ENCODE measurements at regions not wholly inside any gene's neighbourhood (a gene's known extent, or its start where the extent isn't known, plus 50 kb on each side); places are given as distances from the start of the nearest gene placed in this dataset.

- Mint-ChIP-seq H3K9me3 (no peaks in the 10 kb centered on the region), H3K27ac (no peak overlapping the region), H3K4me3 (no peak overlapping the region), H3K4me1 (no peaks in the 10 kb centered on the region), H3K36me3 (ENCODE audit: low read depth) (no peaks in the 10 kb centered on the region), H3K27me3 (no peaks in the 10 kb centered on the region)
- intact Hi-C loops (cut with micrococcal nuclease) = no loop called here
- no peak for DNase-seq
Observed at GRCh38 chr2:41409328-41409727, 638.5 kb upstream of the PKDCC start.

- intact Hi-C loops (cut with micrococcal nuclease) = loop anchor here (5.0 kb wide), 1 partner anchor 287 kb away; no protein-coding TSS in a partner anchor
- H3K9me3 Mint-ChIP-seq = no peaks in the 10 kb centered on the region
- no peak overlapping the region for H3K4me3 Mint-ChIP-seq
- H3K27me3 Mint-ChIP-seq = no peaks in the 10 kb centered on the region
- DNase-seq = no peak
- H3K36me3 Mint-ChIP-seq (ENCODE audit: low read depth) = no peaks in the 10 kb centered on the region
- no peaks in the 10 kb centered on the region for H3K4me1 Mint-ChIP-seq
- no peak overlapping the region for H3K27ac Mint-ChIP-seq
Observed at GRCh38 chr2:41410011-41410410, 637.8 kb upstream of the PKDCC start.

GRCh38 chr2:41413813-41414485, 633.9 kb upstream of the PKDCC start:
- Mint-ChIP-seq H3K27me3 (peaks cover 2% of the 10 kb centered on the region), H3K27ac (no peak overlapping the region), H3K36me3 (ENCODE audit: low read depth) (no peaks in the 10 kb centered on the region), H3K9me3 (no peaks in the 10 kb centered on the region), H3K4me1 (no peaks in the 10 kb centered on the region), H3K4me3 (no peak overlapping the region)
- intact Hi-C loops (cut with micrococcal nuclease) = loop anchor here (5.0 kb wide), 1 partner anchor 283 kb away; no protein-coding TSS in a partner anchor
- DNase-seq = no peak

- intact Hi-C loops (cut with micrococcal nuclease) = loop anchor here (5.0 kb wide), 1 partner anchor 283 kb away; no protein-coding TSS in a partner anchor
- Mint-ChIP-seq H3K36me3 (ENCODE audit: low read depth) (no peaks in the 10 kb centered on the region), H3K9me3 (no peaks in the 10 kb centered on the region), H3K27me3 (peaks cover 2% of the 10 kb centered on the region), H3K4me3 (no peak overlapping the region), H3K27ac (no peak overlapping the region), H3K4me1 (no peaks in the 10 kb centered on the region)
- peak; percentile 54 for DNase-seq
Observed at GRCh38 chr2:41414486-41415230, 633.2 kb upstream of the PKDCC start.

- H3K4me1 Mint-ChIP-seq = no peaks in the 10 kb centered on the region
- intact Hi-C loops (cut with micrococcal nuclease) = no loop called here
- H3K36me3 Mint-ChIP-seq (ENCODE audit: low read depth) = no peaks in the 10 kb centered on the region
- H3K9me3 Mint-ChIP-seq = no peaks in the 10 kb centered on the region
- DNase-seq = no peak
- peaks cover 2% of the 10 kb centered on the region for H3K27me3 Mint-ChIP-seq
- H3K27ac Mint-ChIP-seq = no peak overlapping the region
- H3K4me3 Mint-ChIP-seq = no peak overlapping the region
Observed at GRCh38 chr2:41417511-41417910, 630.3 kb upstream of the PKDCC start.

GRCh38 chr2:41420219-41420618, 627.6 kb upstream of the PKDCC start:
- no peaks in the 10 kb centered on the region for H3K9me3 Mint-ChIP-seq
- no peak for DNase-seq
- peaks cover 2% of the 10 kb centered on the region for H3K27me3 Mint-ChIP-seq
- H3K36me3 Mint-ChIP-seq (ENCODE audit: low read depth) = no peaks in the 10 kb centered on the region
- no peak overlapping the region for H3K4me3 Mint-ChIP-seq
- no peaks in the 10 kb centered on the region for H3K4me1 Mint-ChIP-seq
- intact Hi-C loops (cut with micrococcal nuclease) = no loop called here
- no peak overlapping the region for H3K27ac Mint-ChIP-seq

GRCh38 chr2:41420872-41421271, 626.9 kb upstream of the PKDCC start:
- Mint-ChIP-seq H3K4me1 (no peaks in the 10 kb centered on the region), H3K9me3 (no peaks in the 10 kb centered on the region), H3K36me3 (ENCODE audit: low read depth) (no peaks in the 10 kb centered on the region), H3K27ac (no peak overlapping the region), H3K4me3 (no peak overlapping the region), H3K27me3 (no peaks in the 10 kb centered on the region)
- intact Hi-C loops (cut with micrococcal nuclease) = no loop called here
- DNase-seq = no peak

GRCh38 chr2:41431756-41432155, 616.1 kb upstream of the PKDCC start:
- no peaks in the 10 kb centered on the region for H3K27me3 Mint-ChIP-seq
- no peaks in the 10 kb centered on the region for H3K36me3 Mint-ChIP-seq (ENCODE audit: low read depth)
- no peaks in the 10 kb centered on the region for H3K4me1 Mint-ChIP-seq
- no peak overlapping the region for H3K27ac Mint-ChIP-seq
- intact Hi-C loops (cut with micrococcal nuclease) = no loop called here
- no peak for DNase-seq
- no peaks in the 10 kb centered on the region for H3K9me3 Mint-ChIP-seq
- H3K4me3 Mint-ChIP-seq = no peak overlapping the region

- H3K27me3 Mint-ChIP-seq = no peaks in the 10 kb centered on the region
- H3K36me3 Mint-ChIP-seq (ENCODE audit: low read depth) = no peaks in the 10 kb centered on the region
- no peaks in the 10 kb centered on the region for H3K4me1 Mint-ChIP-seq
- no peaks in the 10 kb centered on the region for H3K9me3 Mint-ChIP-seq
- no peak for DNase-seq
- intact Hi-C loops (cut with micrococcal nuclease) = no loop called here
- H3K4me3 Mint-ChIP-seq = no peak overlapping the region
- H3K27ac Mint-ChIP-seq = no peak overlapping the region
Observed at GRCh38 chr2:41432459-41432858, 615.4 kb upstream of the PKDCC start.

GRCh38 chr2:41434991-41435390, 612.8 kb upstream of the PKDCC start:
- no peak overlapping the region for H3K27ac Mint-ChIP-seq
- no peak overlapping the region for H3K4me3 Mint-ChIP-seq
- intact Hi-C loops (cut with micrococcal nuclease) = no loop called here
- no peaks in the 10 kb centered on the region for H3K9me3 Mint-ChIP-seq
- DNase-seq = no peak
- no peaks in the 10 kb centered on the region for H3K36me3 Mint-ChIP-seq (ENCODE audit: low read depth)
- no peaks in the 10 kb centered on the region for H3K27me3 Mint-ChIP-seq
- H3K4me1 Mint-ChIP-seq = no peaks in the 10 kb centered on the region

GRCh38 chr2:41441958-41442357, 605.9 kb upstream of the PKDCC start:
- Mint-ChIP-seq H3K36me3 (ENCODE audit: low read depth) (no peaks in the 10 kb centered on the region), H3K27ac (no peak overlapping the region), H3K4me1 (no peaks in the 10 kb centered on the region), H3K9me3 (no peaks in the 10 kb centered on the region), H3K4me3 (no peak overlapping the region), H3K27me3 (no peaks in the 10 kb centered on the region)
- intact Hi-C loops (cut with micrococcal nuclease) = no loop called here
- DNase-seq = no peak

- intact Hi-C loops (cut with micrococcal nuclease) = no loop called here
- Mint-ChIP-seq H3K36me3 (ENCODE audit: low read depth) (no peaks in the 10 kb centered on the region), H3K4me3 (no peak overlapping the region), H3K9me3 (peaks cover 4% of the 10 kb centered on the region), H3K27ac (no peak overlapping the region), H3K4me1 (no peaks in the 10 kb centered on the region), H3K27me3 (no peaks in the 10 kb centered on the region)
- DNase-seq = no peak
Observed at GRCh38 chr2:41445865-41446264, 602.0 kb upstream of the PKDCC start.

GRCh38 chr2:41446266-41446665, 601.6 kb upstream of the PKDCC start:
- intact Hi-C loops (cut with micrococcal nuclease) = no loop called here
- Mint-ChIP-seq H3K4me3 (no peak overlapping the region), H3K9me3 (peaks cover 4% of the 10 kb centered on the region), H3K4me1 (no peaks in the 10 kb centered on the region), H3K27ac (no peak overlapping the region), H3K27me3 (no peaks in the 10 kb centered on the region), H3K36me3 (ENCODE audit: low read depth) (no peaks in the 10 kb centered on the region)
- DNase-seq = no peak

- no peak for DNase-seq
- H3K27ac Mint-ChIP-seq = no peak overlapping the region
- no peaks in the 10 kb centered on the region for H3K27me3 Mint-ChIP-seq
- H3K9me3 Mint-ChIP-seq = peaks cover 4% of the 10 kb centered on the region
- H3K36me3 Mint-ChIP-seq (ENCODE audit: low read depth) = no peaks in the 10 kb centered on the region
- intact Hi-C loops (cut with micrococcal nuclease) = no loop called here
- no peak overlapping the region for H3K4me3 Mint-ChIP-seq
- no peaks in the 10 kb centered on the region for H3K4me1 Mint-ChIP-seq
Observed at GRCh38 chr2:41448221-41448620, 599.6 kb upstream of the PKDCC start.

Measured in activated CD4-positive, alpha-beta T cell treated with anti-CD3 and anti-CD28 coated beads, Interleukin-2, amount 10 ng/mL, durations not matched to agents 24 days and 14 days (primary cell).